ENCODE measurements at regions not wholly inside any gene's neighbourhood (a gene's known extent, or its start where the extent isn't known, plus 50 kb on each side); places are given as distances from the start of the nearest gene placed in this dataset.

DNA sequence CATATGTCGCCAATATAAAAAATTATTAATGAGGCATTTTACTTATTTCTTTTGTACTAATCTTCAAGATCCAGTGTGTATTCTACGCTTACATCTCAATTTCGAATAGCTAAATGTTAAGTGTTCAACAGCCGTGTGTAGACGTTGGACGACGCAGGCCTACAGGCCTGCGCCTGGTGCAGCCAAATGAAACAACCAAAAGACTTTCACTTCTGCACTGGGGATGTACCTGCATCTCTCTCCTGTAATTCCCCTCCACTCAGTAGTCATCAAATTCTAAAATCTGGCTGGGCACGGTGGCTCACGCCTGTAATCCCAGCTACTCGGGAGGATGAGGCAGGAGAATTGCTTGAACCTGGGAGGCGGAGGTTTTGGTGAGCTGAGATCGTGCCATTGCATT, 76.8 kb upstream of the HNRNPU start:
- DNase-seq = no peak
- H3K4me3 ChIP-seq = no peak overlapping the region
- no peak for ATAC-seq
- no peaks in the 10 kb centered on the region for H3K4me1 ChIP-seq
- no peak for TF ChIP-seq POLR2A (IDR thresholded peaks at IDR 0.05)
- TF ChIP-seq, protein P1, sequence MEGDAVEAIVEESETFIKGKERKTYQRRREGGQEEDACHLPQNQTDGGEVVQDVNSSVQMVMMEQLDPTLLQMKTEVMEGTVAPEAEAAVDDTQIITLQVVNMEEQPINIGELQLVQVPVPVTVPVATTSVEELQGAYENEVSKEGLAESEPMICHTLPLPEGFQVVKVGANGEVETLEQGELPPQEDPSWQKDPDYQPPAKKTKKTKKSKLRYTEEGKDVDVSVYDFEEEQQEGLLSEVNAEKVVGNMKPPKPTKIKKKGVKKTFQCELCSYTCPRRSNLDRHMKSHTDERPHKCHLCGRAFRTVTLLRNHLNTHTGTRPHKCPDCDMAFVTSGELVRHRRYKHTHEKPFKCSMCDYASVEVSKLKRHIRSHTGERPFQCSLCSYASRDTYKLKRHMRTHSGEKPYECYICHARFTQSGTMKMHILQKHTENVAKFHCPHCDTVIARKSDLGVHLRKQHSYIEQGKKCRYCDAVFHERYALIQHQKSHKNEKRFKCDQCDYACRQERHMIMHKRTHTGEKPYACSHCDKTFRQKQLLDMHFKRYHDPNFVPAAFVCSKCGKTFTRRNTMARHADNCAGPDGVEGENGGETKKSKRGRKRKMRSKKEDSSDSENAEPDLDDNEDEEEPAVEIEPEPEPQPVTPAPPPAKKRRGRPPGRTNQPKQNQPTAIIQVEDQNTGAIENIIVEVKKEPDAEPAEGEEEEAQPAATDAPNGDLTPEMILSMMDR (IDR thresholded peaks at IDR 0.05) = no peak
- H3K27me3 ChIP-seq = no peaks in the 10 kb centered on the region
- intact Hi-C loops (cut with DNase I) = no loop called here
- H3K9me3 ChIP-seq = peaks cover 0 to 4% (median 0%) of the 10 kb centered on the region in 3 donors
- H3K27ac ChIP-seq = no peak overlapping the region
- 92 to 94% methylated on average over 13 of the region's 13 CpGs for WGBS, 2 donors
- H3K36me3 ChIP-seq (replicated peaks in 1 of 2; ENCODE audit: insufficient read depth in 1 of 2, low read depth in 2 of 2) = no peaks in the 10 kb centered on the region

DNA sequence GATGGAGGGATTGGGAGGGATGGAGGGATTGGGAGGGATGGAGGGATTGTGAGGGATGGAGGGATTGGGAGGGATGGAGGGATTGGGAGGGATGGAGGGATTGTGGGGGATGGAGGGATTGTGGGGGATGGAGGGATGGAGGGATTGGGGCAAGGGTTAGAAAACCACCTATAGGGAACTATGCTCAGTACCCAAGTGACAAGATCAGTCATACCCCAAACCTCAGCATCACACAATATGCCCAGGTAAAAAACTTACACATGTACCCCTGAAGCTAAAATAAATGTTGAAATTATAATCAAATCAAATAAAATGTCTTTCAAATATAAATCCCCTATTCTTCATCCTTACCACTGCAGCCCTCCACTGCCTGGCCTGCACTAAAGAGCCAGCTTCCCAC, 72.8 kb upstream of the HNRNPU start:
- H3K4me1 ChIP-seq = no peaks in the 10 kb centered on the region
- H3K27me3 ChIP-seq = no peaks in the 10 kb centered on the region
- ATAC-seq (no peak), DNase-seq (no peak)
- H3K36me3 ChIP-seq (replicated peaks in 1 of 2; ENCODE audit: insufficient read depth in 1 of 2, low read depth in 2 of 2) = no peaks in the 10 kb centered on the region
- no peak for TF ChIP-seq POLR2A (IDR thresholded peaks at IDR 0.05)
- TF ChIP-seq, protein P1 (IDR thresholded peaks at IDR 0.05) = no peak
- H3K9me3 ChIP-seq = no peaks in the 10 kb centered on the region
- no peak overlapping the region for H3K4me3 ChIP-seq
- no peak overlapping the region for H3K27ac ChIP-seq
- intact Hi-C loops (cut with DNase I) = no loop called here

DNA sequence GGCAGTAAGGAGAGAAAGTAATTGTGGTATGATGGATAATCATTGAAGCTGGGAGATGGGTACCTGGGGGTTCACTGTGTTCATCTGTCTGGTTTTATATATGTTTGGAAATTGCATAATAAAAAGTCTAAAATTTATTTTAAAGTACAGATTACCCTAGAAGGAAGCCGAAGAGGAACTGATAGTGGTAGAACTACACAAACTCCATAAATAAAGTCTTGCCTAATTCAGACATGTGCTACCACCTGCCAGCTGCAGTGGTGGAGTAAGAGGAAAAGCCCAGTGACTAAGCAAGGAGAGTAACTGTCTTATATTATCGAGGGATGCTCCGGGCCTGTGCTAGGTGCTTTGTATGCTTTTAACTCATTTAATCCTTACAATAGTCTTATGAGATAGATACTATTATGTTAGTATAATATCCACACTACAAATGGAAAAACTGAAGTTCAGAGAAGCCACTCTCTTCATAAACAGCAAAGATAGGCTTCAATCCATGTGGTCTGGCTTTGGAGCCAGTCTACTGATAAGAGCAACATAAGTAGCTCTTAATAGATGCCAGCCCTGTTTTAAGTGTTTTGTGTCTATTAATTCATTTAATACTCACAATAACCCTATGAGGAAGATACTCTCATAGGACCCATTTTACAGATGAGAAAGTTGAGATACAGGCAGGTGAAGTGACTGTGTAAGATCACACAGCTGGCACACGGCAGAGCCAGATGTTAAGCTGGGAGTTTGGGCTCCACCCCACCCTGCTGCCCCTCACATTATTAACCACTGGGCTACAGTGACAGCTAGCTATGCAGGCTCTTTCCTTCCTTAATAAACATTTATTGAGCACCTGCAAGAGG, 56.8 kb upstream of the HNRNPU start:
- H3K4me1 ChIP-seq = peaks cover 4% of the 10 kb centered on the region
- H3K27ac ChIP-seq = no peak overlapping the region
- 68 to 72% methylated on average over 4 of the region's 4 CpGs for WGBS, 2 donors
- intact Hi-C loops (cut with DNase I) = no loop called here
- H3K9me3 ChIP-seq = no peaks in the 10 kb centered on the region
- TF ChIP-seq POLR2A (IDR thresholded peaks at IDR 0.05) = no peak
- TF ChIP-seq, protein P1 (IDR thresholded peaks at IDR 0.05) = no peak
- no peaks in the 10 kb centered on the region for H3K36me3 ChIP-seq (replicated peaks in 1 of 2; ENCODE audit: insufficient read depth in 1 of 2, low read depth in 2 of 2)
- H3K27me3 ChIP-seq = no peaks in the 10 kb centered on the region
- H3K4me3 ChIP-seq = no peak overlapping the region
- DNase-seq (no peak), ATAC-seq (no peak)

DNA sequence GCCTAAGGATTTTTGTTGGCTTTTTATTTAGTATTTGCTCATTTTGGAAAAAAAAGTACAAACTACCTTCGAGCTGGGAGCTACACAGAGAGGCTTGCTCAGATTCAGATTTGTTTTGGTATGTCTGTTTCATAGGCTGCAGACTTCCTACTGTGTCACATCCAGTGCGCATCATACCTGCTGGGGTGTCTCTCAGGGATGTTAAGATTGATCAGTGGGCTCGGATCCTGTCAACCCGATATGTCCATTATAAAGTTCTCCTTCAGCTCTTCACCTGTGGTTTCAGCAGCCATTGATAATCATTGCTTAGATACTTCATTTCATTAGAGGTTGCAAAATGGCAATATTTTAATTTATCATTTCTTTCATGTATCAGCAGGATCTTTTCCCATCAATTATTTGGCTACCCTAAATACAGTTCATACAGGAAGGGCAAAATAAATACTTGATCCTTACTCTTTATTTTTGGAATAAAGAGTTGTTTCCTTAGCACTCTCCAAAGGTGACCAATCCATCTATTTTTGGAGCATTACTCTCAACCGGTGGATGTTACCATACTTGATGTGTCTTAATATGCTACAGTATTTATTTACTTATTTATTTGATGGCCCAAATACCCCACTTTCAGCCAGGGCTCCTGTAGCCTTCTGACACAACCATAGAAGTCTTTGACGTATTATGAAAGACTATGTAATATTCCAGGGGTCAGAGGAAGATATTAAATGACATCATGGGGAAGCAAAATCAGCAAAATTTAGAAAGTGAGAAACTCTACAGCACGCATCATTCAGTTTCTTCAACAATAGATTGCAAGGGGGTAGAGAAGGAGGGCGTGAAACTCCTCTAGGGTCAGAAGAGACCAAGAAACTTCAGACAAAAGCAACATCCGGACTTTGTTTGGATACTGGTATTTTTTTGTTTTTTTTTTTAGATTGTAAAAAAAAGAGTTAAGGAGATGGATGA, 55.3 kb upstream of the HNRNPU start:
- Histone ChIP-seq H3K4me3 (no peak overlapping the region), H3K27ac (no peak overlapping the region), H3K9me3 (no peaks in the 10 kb centered on the region), H3K27me3 (no peaks in the 10 kb centered on the region), H3K4me1 (peaks cover 4% of the 10 kb centered on the region), H3K36me3 (replicated peaks in 1 of 2; ENCODE audit: insufficient read depth in 1 of 2, low read depth in 2 of 2) (no peaks in the 10 kb centered on the region)
- no peak for TF ChIP-seq POLR2A (IDR thresholded peaks at IDR 0.05)
- TF ChIP-seq, protein P1 (IDR thresholded peaks at IDR 0.05) = no peak
- WGBS, 2 donors = 62 to 63% methylated on average over 9 of the region's 9 CpGs
- ATAC-seq (peak; percentile 16), DNase-seq (no peak)
- intact Hi-C loops (cut with DNase I) = no loop called here

Data from body of pancreas (tissue), 4 donors.